Retinal pigment epithelial cell (primary cell): ENCODE measurements at regions not wholly inside any gene's neighbourhood (a gene's known extent, or its start where the extent isn't known, plus 50 kb on each side); places are given as distances from the start of the nearest gene placed in this dataset.

ENCODE experiments used
- DNase-seq: peaks from one replicate; pipeline ENCODE4 v3.0.0-alpha.2; 2010; ENCODE audit warnings: low read depth
- H3K4me3 ChIP-seq: 2 replicates; pipeline ENCODE4 v1.5.1; 2011; ENCODE audit warnings: mild to moderate bottlenecking, low read length, control low read depth, moderate library complexity
- CTCF ChIP-seq: conservative IDR thresholded peaks from 2 replicates; pipeline ENCODE4 v1.5.1; 2011; ENCODE audit warnings: low read depth, low read length, control low read depth, inconsistent platforms

- DNase-seq, result no peak
- TF ChIP-seq CTCF, result no peak
- H3K4me3 ChIP-seq, result no peak overlapping the region
These were observed 632.4 kb downstream of the CDH11 start for GRCh38 chr16:64489449-64489848.

GRCh38 chr16:64486561-64486960, 635.3 kb downstream of the CDH11 start:
- H3K4me3 ChIP-seq, result no peak overlapping the region
- no peak for DNase-seq
- TF ChIP-seq CTCF, result no peak

GRCh38 chr16:64481497-64481896, 640.4 kb downstream of the CDH11 start:
- no peak overlapping the region for H3K4me3 ChIP-seq
- DNase-seq, result no peak
- TF ChIP-seq CTCF, result no peak

DNA sequence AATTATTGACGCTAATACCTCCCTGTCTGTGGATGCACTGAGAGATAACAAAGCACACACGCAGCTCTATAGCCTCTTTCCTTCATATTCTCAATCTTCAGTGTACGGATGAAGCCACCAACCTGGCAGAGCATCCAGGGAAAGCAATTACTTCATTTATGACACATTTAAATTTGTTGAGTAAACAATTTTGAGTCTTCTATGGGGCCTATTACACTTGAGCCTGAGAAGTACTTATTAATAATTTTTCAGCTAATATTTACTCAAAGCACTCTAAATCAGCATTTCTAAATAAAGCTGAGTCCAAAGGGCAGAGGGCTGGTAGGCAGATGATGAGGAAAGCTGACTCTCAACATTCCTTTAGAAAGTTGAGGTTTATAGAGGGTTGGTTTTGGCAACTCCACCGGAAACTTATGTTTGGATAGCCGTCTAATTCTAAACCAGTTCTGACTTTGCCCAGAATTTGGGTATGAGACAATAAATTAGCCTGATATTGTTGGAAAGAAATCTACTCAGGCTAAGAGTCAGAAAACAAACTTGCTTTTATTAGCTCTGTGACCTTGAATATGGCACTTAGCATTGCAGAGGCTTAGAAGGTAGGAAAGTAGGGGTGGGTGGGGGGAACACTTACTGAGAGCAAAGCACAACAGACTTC, 643.5 kb downstream of the CDH11 start:
- H3K4me3 ChIP-seq, result no peak overlapping the region
- no peak for DNase-seq
- TF ChIP-seq CTCF, result no peak

DNA sequence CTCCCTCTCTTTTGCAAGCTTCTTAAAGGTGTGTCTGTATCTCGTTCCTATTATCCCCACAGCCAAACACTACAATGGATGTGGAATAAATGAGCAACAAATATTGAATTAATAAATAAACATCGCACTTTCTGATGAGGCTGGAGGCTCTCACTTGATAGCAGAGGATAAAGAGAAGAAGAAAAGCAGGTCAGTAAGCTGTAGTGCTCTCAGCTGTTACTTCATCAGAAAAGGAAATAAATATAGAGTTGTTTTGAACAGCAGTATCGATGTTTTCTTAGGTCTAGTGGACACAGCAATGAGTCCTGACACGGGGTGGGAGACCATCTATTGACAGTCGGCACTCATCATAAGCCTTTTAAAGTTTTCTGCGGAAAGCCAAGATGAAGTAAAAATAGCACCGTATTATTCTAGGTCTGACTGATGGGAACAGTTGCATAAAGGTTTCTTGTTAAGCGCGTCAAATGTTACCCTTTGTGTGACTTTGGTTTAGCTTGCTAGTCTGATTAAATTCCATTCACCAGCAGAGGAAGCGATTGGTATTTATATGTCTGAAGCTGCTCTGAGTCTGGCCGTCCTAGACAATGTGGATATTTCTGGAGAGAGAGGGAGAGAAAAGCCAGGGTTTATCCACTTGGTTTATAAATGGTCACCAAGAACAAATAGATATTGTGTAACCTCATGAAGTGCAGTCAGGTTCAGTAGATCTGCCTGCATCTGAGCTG, 646.1 kb downstream of the CDH11 start:
- H3K4me3 ChIP-seq, result no peak overlapping the region
- DNase-seq, result no peak
- no peak for TF ChIP-seq CTCF

- no peak overlapping the region for H3K4me3 ChIP-seq
- DNase-seq, result no peak
- no peak for TF ChIP-seq CTCF
These were observed 650.9 kb downstream of the CDH11 start for GRCh38 chr16:64470916-64471315.
